Left forelimb (tissue), 1 donor: ENCODE measurements at regions not wholly inside any gene's neighbourhood (a gene's known extent, or its start where the extent isn't known, plus 50 kb on each side); places are given as distances from the start of the nearest gene placed in this dataset.
"Not testable (repeated sequence)": the region's sequence is repeated elsewhere in the genome, so short reads cannot be mapped to it uniquely, and the experiment has no call there.

ENCODE experiments used
- DNase-seq: peaks from one replicate; pipeline ENCODE4 v3.0.0-alpha.2; 2018; ENCODE audit warnings: low spot score

- DNase-seq, result not testable (repeated sequence)
Measured at GRCh38 chr15:88965097-88965496, 51.9 kb upstream of the MFGE8 start.

GRCh38 chr15:88970232-88970631, 57.1 kb upstream of the MFGE8 start:
- DNase-seq, result no peak

DNA sequence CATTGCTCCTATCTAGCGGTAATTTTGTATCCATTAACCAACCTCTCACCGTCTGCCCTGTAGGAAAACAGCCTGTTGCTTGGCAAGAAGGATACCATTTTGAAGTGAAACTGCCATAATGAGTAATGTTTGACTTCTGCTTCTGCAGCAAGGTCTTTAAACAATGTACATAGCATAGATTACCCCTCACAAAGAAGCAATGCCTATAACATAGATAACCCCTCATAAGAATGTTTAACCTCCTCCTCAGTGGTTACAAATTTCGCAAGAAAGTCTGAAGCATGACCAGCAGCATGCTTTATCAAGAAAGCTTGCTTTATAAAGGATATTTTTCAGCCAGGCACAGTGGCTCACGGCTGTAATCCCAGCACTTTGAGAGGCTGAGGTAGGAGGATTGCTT, 61.2 kb upstream of the MFGE8 start:
- no peak for DNase-seq

DNA sequence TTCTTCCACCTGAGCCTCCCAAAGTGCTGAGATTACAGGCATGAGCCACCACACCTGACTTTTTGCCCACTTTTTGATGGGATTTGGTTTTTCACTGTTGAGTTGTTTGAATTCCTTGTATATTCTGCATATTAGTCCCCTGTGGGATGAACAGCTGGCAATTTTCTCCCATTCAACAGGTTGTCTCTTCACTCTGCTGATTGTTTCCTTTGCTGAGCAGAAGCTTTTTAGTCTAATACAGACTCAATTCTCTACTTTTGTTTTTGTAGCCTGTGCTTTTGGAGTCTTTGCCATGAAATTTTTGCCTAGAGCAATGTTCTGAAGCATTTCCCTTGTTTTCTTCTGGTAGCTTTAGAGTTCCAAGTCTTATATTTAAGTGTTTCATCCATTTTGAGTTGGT, 62.7 kb upstream of the MFGE8 start:
- no peak for DNase-seq

- DNase-seq, result no peak
Measured at GRCh38 chr15:88976656-88977055, 63.5 kb upstream of the MFGE8 start.

- DNase-seq, result no peak
Measured at GRCh38 chr15:88979674-88980073, 66.5 kb upstream of the MFGE8 start.

GRCh38 chr15:88980498-88980897, 67.3 kb upstream of the MFGE8 start:
- DNase-seq, result no peak

GRCh38 chr15:88981244-88982215, 68.4 kb upstream of the MFGE8 start:
- DNase-seq, result no peak

DNA sequence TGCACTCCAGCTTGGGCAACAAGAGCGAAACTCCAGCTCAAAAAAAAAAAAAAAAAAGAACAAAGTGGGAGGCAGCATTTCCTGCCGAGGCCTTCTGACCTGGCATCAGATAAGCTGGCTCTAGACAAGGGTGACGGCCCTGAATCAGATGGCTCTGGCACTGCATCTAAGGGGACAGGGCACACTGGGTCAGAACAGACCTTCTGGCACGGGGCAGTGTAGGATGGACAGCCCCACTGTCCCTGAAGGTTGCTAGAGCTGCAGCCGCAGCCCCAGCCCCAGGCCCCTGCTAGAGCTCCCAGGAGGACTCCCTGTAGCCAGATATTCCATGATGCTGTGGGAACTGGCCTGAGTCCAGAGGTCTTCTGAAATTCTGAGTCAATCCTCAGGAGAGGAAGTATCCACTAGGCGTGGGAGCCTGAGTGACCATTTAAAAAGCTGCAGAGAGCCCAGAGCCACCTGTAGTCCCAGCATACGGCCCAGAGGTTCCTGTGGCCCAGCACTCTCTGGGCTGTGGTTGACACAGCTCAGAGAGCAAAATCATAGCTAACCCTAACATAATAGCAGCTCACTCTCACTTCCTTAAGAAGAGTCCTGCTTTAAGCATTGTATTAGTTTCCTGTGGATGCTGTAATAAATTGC, 69.2 kb upstream of the MFGE8 start:
- DNase-seq, result no peak

- DNase-seq, result no peak
Measured at GRCh38 chr15:88982946-88983342, 69.8 kb upstream of the MFGE8 start.

DNA sequence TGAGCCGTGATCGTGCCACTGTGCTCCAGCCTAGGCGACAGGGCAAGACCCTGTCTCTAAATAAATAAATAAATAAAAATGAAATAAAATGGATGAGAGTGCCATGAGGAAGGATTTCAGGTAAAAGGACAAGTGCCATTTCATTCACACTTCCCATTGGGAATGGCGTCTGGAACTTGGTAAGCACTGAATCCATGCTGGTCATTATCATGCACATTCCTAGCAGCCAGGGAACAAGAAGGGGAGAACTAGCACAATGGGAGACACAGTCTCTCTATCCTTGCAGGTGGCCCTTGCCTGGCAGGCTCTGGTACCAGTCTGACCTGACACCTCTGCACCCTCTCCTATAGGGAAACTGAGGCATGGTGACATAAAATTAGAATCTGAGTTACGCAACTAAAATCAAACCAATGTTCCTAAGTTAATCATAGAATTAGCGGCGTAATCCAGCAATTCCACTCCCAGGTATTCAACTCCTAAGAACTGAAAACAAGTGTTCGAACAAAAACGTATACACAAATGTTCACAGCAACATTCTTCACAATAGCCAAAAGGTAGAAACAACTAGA, 70.8 kb upstream of the MFGE8 start:
- no peak for DNase-seq

DNA sequence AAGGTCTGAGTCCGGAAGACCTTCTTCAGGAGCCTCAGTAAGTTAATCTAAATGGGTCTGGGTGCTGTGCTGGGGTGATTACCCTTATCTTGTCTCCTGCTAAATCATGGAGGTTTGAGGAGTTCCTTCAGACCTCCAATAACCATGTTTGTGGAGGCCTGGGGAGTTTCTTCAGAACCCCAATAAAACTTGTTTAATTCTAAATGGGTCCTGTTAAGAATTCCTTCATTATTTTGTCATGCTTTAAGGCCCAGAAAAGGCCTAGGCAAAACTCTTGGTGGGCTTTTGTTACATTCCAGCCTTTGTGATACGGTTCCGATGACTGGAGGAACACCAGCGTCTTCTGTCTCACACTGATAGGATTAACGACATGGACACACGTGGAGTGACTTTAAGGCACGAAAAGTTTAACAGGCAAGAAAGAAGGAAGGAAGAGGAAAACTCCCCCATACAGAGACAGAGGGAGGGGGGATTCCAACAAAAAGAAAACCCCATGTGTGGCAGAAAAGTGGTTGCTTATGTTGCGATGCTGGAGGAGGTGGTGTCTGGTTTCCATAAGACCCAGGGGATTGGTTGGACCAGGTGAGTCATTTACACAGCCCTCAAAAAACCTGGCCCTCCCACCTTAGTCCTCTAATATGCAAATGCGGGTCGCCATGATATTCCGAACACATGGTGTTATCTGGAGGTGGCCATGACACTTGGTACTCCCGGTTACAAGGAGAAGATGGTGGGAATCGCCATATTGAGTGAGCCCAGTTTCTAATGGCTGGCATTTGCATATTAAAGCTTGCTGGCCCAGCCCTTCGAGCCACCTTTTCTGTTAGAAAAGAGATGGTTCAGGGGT, 72.6 kb upstream of the MFGE8 start:
- no peak for DNase-seq

DNA sequence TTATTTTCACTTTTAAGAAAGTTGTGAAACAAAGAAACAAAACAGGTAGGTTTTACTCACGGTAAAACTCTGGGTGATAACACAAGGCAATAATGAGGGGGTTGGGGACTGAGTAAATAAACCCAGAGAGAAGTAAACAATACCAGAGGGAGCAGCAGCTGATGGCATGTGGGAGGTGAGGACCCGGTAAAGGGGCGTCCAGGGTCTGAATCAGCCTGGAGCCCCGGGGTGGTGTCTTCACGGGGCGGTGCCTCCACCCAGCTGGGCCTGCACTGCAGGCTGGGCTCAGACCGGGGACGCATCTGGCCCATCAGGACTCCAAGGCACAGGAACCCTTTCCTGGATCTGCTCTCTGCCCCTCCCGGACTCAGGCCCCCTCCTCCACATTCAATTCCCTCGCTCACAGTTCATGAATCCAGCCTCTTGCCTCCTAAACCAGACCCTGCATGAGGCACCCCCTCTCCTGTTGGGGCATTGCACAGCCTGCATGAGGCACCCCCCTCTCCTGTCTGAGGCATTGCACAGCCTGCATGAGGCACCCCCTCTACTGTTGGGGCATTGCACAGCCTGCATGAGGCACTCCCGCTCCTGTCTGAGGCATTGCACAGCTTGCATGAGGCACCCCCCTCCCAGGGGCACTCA, 73.9 kb upstream of the MFGE8 start:
- DNase-seq, result no peak

DNA sequence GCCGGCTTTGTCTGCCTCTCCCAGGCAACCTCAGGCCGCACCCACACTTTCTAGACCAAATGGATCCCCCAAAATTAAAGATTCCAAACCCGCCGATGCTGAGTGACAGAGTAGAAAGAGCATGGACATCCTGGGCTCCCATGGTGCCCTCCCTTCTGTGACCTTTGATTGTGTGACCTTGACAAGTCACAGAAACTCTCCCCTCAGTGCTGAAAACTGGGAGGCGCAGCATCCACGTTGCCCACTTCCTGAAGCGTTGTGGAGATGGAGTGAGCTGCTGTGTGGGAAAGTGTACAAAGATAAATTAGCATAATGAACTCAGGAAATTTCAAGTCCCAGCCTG, 74.4 kb upstream of the MFGE8 start:
- no peak for DNase-seq

- DNase-seq, result no peak
Measured at GRCh38 chr15:88987934-88988671, 74.9 kb upstream of the MFGE8 start.

- no peak for DNase-seq
Measured at GRCh38 chr15:88989578-88989977, 76.4 kb upstream of the MFGE8 start.

DNA sequence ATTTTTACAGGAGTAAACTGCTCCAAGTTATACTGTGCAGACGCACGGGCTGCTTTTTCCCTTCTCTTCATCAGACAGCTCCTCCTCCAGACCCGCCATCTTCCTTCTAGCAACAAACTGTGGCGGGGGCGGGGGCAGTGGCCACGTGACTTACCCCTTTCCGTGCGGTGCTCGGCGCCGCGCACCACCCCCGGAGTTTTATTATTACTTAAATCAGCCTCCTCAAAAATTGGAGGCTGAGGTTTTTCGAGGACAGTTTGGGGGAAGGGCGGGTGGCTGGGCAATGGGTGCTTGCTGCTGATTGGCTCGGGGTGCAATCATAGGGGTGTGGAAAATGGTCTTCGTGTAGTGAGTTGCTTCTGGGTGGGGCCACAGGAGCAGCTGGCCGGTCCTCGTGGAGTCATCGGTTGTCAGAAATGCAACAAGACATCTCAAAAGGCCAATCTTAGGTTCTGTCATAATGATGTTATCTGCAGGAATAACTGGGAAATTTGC, 77.1 kb upstream of the MFGE8 start:
- no peak for DNase-seq

DNA sequence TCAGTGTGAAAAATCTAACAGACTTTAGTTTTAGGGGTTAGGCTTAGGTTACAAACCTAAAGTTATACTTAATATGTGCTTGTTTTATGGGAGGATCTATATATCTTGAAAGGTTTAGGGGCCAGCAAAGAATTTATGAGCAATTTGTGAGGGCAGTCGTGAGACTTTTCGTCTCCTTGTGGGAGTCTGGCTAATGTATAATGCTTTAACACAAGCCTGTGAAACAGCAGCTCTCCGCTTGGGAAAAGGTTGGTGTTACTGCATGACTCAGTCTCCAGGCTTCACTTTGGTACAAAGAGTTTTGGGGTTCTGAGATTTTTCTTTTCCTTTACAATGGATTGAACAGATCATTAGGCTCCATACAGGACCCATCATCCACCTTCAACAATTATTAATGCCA, 79.0 kb upstream of the MFGE8 start:
- no peak for DNase-seq

DNA sequence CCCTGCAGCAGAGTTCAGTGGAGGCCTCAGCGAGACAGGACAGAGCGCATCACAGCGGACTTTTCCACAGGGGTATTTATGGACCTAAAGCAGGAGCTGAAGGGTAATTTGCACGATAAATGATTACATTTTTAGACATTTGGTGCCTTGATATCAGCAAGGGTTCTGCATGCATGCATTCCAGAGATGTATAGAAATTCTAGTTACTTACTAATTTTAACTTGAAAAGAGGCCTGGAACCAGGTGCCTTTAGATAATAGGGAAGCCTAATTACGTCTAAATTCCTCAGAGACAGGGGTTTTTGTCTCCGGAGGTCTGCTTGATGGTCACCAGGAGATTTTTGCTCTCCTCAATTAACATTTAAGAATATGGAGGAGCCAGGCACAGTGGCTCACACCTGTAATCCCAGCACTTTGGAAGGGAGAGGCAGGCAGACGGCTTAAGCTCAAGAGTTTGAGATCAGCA, 79.8 kb upstream of the MFGE8 start:
- no peak for DNase-seq

- DNase-seq, result no peak
Measured at GRCh38 chr15:88993662-88994061, 80.5 kb upstream of the MFGE8 start.

GRCh38 chr15:88994286-88994685, 81.1 kb upstream of the MFGE8 start:
- no peak for DNase-seq
